H1 (cell line): ENCODE measurements at regions not wholly inside any gene's neighbourhood (a gene's known extent, or its start where the extent isn't known, plus 50 kb on each side); places are given as distances from the start of the nearest gene placed in this dataset.

ENCODE experiments used
- CHD7 ChIP-seq: fragments of 300-600 bp; sonication (generic); IDR thresholded peaks from 2 replicates; pipeline ENCODE4 v1.7.1; 2012; ENCODE audit warnings: low read length, moderate library complexity, mild to moderate bottlenecking, inconsistent platforms; ENCODE audit not compliant: insufficient replicate concordance
- CTCF ChIP-seq, 3 experiments: IDR thresholded peaks; 1 replicate in 2 of 3; 2 replicates in 1 of 3; pipeline versions ENCODE4 v1.5.1 to v1.6.1; 2011; ENCODE audit warnings: low read length in 3 of 3, mild to moderate bottlenecking in 3 of 3, inconsistent platforms in 2 of 3, low read depth in 1 of 3, moderate library complexity in 1 of 3; ENCODE audit not compliant: insufficient read depth in 1 of 3; ENCODE audit errors: control extremely low read depth in 1 of 3
- TF ChIP-seq, protein P1 (sequence below): IDR thresholded peaks from 2 replicates; pipeline ENCODE4 v1.6.1; 2011; ENCODE audit warnings: low read length, improper control_type of control experiment

- TF ChIP-seq, protein P1, sequence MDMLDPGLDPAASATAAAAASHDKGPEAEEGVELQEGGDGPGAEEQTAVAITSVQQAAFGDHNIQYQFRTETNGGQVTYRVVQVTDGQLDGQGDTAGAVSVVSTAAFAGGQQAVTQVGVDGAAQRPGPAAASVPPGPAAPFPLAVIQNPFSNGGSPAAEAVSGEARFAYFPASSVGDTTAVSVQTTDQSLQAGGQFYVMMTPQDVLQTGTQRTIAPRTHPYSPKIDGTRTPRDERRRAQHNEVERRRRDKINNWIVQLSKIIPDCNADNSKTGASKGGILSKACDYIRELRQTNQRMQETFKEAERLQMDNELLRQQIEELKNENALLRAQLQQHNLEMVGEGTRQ: no peak
- no peak for TF ChIP-seq CHD7
- TF ChIP-seq CTCF (IDR thresholded peaks at IDR 0.05; ENCODE audit: control extremely low read depth in 1 of 3, insufficient read depth in 1 of 3, low read depth in 1 of 3, low read length in 3 of 3): no peak
These were observed 428.8 kb upstream of the EPHA7 start (continued) for GRCh38 chr6:93848031-93848742.
